ENCODE measurements at regions not wholly inside any gene's neighbourhood (a gene's known extent, or its start where the extent isn't known, plus 50 kb on each side); places are given as distances from the start of the nearest gene placed in this dataset.
A peak's percentile ranks its signal among the peaks of the same experiment; 100 is the strongest.

DNA sequence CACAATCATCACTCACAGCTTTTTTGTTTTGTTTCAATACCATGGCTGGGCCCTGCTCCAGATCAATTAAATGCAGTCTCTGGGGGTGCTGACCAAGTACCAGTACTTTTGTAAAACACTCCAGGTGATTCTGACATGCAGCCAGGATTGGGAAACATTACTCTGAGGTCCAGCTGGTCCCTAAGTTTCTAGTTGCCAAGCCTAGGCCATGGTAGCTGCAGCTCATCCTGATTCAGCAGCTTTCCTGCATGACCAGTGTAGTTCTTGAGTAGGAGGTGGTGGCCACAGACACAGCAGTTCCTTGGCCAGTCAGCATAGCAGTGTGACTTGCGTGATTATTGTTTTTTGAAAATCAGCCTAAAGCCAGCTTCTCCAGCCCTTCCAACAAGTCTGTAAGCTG lies 859.1 kb downstream of the DIAPH3 start:
- Mint-ChIP-seq H3K4me1 (ENCODE audit: unreplicated experiment) (peaks cover 3% of the 10 kb centered on the region), H3K27me3 (ENCODE audit: unreplicated experiment) (peaks cover 2% of the 10 kb centered on the region), H3K36me3 (ENCODE audit: low read depth, unreplicated experiment) (no peaks in the 10 kb centered on the region), H3K27ac (ENCODE audit: unreplicated experiment) (no peak overlapping the region), H3K4me3 (ENCODE audit: unreplicated experiment) (no peak overlapping the region), H3K9me3 (ENCODE audit: unreplicated experiment) (no peaks in the 10 kb centered on the region)
- TF ChIP-seq, protein P1, sequence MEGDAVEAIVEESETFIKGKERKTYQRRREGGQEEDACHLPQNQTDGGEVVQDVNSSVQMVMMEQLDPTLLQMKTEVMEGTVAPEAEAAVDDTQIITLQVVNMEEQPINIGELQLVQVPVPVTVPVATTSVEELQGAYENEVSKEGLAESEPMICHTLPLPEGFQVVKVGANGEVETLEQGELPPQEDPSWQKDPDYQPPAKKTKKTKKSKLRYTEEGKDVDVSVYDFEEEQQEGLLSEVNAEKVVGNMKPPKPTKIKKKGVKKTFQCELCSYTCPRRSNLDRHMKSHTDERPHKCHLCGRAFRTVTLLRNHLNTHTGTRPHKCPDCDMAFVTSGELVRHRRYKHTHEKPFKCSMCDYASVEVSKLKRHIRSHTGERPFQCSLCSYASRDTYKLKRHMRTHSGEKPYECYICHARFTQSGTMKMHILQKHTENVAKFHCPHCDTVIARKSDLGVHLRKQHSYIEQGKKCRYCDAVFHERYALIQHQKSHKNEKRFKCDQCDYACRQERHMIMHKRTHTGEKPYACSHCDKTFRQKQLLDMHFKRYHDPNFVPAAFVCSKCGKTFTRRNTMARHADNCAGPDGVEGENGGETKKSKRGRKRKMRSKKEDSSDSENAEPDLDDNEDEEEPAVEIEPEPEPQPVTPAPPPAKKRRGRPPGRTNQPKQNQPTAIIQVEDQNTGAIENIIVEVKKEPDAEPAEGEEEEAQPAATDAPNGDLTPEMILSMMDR (IDR thresholded peaks at IDR 0.05; ENCODE audit: unreplicated experiment), result no peak
- no peak for DNase-seq (ENCODE audit: low spot score)

DNA sequence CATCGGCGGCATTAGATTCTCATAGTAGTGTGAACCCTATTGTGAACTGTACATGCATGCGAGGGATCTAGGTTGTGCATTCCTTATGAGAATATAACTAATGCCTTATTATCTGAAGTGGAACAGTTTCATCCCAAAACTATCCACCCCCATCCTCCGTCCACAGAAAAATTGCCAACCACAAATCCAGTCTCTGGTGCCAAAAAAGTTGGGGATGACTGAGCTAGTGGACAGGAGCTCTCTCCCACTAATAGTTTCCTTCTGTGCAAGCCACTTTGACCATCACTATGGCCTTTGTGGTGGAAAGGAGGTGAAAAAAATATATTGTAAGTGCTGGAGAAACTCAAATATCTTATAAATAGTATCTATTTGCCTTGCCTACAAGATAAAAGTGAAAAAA lies 857.8 kb downstream of the DIAPH3 start:
- H3K27ac Mint-ChIP-seq (ENCODE audit: unreplicated experiment), result no peak overlapping the region
- H3K36me3 Mint-ChIP-seq (ENCODE audit: low read depth, unreplicated experiment), result no peaks in the 10 kb centered on the region
- H3K27me3 Mint-ChIP-seq (ENCODE audit: unreplicated experiment), result no peaks in the 10 kb centered on the region
- DNase-seq (ENCODE audit: low spot score), result no peak
- no peak overlapping the region for H3K4me3 Mint-ChIP-seq (ENCODE audit: unreplicated experiment)
- no peaks in the 10 kb centered on the region for H3K9me3 Mint-ChIP-seq (ENCODE audit: unreplicated experiment)
- TF ChIP-seq, protein P1 (IDR thresholded peaks at IDR 0.05; ENCODE audit: unreplicated experiment), result no peak
- H3K4me1 Mint-ChIP-seq (ENCODE audit: unreplicated experiment), result no peaks in the 10 kb centered on the region

DNA sequence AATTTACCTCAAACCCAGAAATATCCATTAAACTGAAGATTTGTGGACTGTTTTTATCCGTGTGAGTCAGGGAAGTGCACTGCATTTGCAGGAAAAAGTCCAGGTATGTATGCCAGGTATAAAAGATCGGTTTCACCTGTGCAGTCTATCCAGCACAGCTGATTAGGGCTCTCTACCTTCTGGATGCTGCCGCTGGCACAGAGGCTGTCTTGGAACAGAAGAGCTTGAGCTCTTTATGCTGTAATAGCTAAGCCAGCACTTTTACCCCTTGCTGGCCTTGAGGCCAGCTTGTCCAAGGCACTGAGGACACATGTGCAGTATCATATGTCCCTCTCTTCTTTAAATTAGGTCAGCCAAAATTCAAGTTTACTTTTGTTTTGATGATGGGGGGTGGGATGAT lies 851.0 kb downstream of the DIAPH3 start:
- H3K36me3 Mint-ChIP-seq (ENCODE audit: low read depth, unreplicated experiment), result no peaks in the 10 kb centered on the region
- DNase-seq (ENCODE audit: low spot score), result no peak
- H3K27me3 Mint-ChIP-seq (ENCODE audit: unreplicated experiment), result no peaks in the 10 kb centered on the region
- no peak overlapping the region for H3K27ac Mint-ChIP-seq (ENCODE audit: unreplicated experiment)
- H3K4me3 Mint-ChIP-seq (ENCODE audit: unreplicated experiment), result no peak overlapping the region
- H3K4me1 Mint-ChIP-seq (ENCODE audit: unreplicated experiment), result peaks cover 7% of the 10 kb centered on the region
- no peaks in the 10 kb centered on the region for H3K9me3 Mint-ChIP-seq (ENCODE audit: unreplicated experiment)
- TF ChIP-seq, protein P1 (IDR thresholded peaks at IDR 0.05; ENCODE audit: unreplicated experiment), result no peak

DNA sequence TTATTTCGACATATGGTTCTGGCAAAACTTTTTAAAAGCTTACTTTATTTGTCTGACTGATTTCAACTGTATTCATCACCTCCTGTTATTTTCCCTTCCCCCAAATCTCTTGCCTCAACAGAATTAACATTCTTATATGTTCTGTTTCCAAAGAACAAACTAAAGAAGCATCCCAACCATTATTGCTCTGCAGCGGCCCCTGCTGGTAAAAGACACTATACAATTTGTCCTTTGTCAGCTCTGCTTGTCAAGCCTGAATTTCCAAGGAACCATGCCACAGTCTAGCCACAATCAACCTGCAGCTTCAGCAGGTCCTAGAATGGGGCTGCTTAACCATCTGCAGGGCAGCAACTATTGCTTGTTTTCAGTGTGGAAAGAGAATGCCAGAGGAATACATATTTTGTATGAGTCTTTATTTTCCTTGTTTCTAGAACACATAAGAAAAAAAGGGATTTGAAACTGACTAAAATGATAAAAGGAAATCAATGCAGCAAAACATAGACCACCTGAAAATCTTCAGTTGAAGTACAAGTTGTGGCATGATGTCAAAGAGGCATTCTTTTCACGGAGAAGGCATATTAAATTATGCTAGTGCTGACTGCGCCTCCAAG lies 845.3 kb downstream of the DIAPH3 start:
- Mint-ChIP-seq H3K4me1 (ENCODE audit: unreplicated experiment) (peaks cover 36% of the 10 kb centered on the region), H3K27me3 (ENCODE audit: unreplicated experiment) (no peaks in the 10 kb centered on the region), H3K9me3 (ENCODE audit: unreplicated experiment) (no peaks in the 10 kb centered on the region), H3K4me3 (ENCODE audit: unreplicated experiment) (no peak overlapping the region), H3K36me3 (ENCODE audit: low read depth, unreplicated experiment) (no peaks in the 10 kb centered on the region), H3K27ac (ENCODE audit: unreplicated experiment) (peak overlapping the region; percentile 81)
- DNase-seq (ENCODE audit: low spot score), result peak; percentile 86
- TF ChIP-seq, protein P1 (IDR thresholded peaks at IDR 0.05; ENCODE audit: unreplicated experiment), result peak; percentile 91

DNA sequence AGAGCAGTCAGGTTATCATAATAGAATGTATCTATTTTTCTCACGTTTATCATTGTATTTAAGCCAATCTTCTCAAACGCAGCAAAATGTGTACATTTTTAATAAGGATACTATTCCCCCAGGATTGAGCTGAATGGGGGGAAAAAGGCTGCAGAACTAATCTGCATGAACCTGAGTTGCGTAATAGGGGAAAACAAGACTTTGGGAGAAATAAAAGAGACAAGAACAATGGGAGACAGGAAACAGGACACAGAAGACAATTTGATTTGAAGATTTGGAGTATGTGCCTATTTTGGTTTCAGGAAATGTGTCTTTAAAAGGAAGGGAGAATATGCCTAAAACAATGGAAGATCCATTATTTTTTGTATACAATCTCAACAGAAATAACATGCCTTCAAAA lies 844.5 kb downstream of the DIAPH3 start:
- peaks cover 36% of the 10 kb centered on the region for H3K4me1 Mint-ChIP-seq (ENCODE audit: unreplicated experiment)
- no peaks in the 10 kb centered on the region for H3K27me3 Mint-ChIP-seq (ENCODE audit: unreplicated experiment)
- TF ChIP-seq, protein P1 (IDR thresholded peaks at IDR 0.05; ENCODE audit: unreplicated experiment), result no peak
- H3K4me3 Mint-ChIP-seq (ENCODE audit: unreplicated experiment), result peak overlapping the region; percentile 9
- no peaks in the 10 kb centered on the region for H3K36me3 Mint-ChIP-seq (ENCODE audit: low read depth, unreplicated experiment)
- no peaks in the 10 kb centered on the region for H3K9me3 Mint-ChIP-seq (ENCODE audit: unreplicated experiment)
- no peak for DNase-seq (ENCODE audit: low spot score)
- H3K27ac Mint-ChIP-seq (ENCODE audit: unreplicated experiment), result peak overlapping the region; percentile 91

Measured in endothelial cell (in vitro differentiated cells).